H1 (cell line): ENCODE measurements at regions not wholly inside any gene's neighbourhood (a gene's known extent, or its start where the extent isn't known, plus 50 kb on each side); places are given as distances from the start of the nearest gene placed in this dataset.

ENCODE experiments used
- CBX5 ChIP-seq: fragments of 300-800, 300-1000 bp; sonication (generic); IDR thresholded peaks from 2 replicates; pipeline ENCODE4 v1.7.1; 2016; ENCODE audit warnings: antibody characterized with exemption, low read length, low read depth
- CHD2 ChIP-seq: IDR thresholded peaks from 2 replicates; pipeline ENCODE4 v1.6.1; 2012; ENCODE audit warnings: low read length, improper control_type of control experiment
- ZNF274 ChIP-seq: IDR thresholded peaks from 2 replicates; pipeline ENCODE4 v1.7.0; 2012; ENCODE audit warnings: low read length, borderline replicate concordance; ENCODE audit errors: extremely low read depth

- TF ChIP-seq CBX5: no peak
- TF ChIP-seq CHD2: no peak
- TF ChIP-seq ZNF274: no peak
Measured at GRCh38 chr1:244296447-244296846, 155.3 kb downstream of the ADSS2 start (continued).
